CD4-positive, alpha-beta T cell treated with Interleukin-15 for 1 hour (primary cell): ENCODE measurements at regions not wholly inside any gene's neighbourhood (a gene's known extent, or its start where the extent isn't known, plus 50 kb on each side); places are given as distances from the start of the nearest gene placed in this dataset.

Experiments used
- DNase-seq: peaks from one replicate; pipeline ENCODE4 v3.0.0-alpha.2; 2020

DNA sequence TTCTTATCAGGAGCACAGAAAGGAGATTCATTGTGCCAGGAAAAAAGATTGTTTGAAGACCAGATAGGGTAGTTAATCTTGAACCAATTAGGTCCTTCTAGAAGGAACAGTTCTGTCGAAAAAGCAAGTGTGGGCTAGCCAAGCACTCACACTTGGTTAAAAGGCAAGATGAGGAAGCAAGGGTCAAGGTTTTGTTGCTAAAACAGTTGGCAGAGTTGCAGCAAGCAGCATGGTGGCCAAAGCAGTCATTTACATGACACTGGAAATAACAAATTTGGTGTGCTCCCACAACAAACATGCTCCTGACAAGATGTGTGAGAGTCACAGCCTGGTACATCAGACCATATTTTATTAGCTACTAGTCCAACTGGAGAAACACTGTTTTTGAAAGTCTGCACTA is 228.0 kb upstream of the CFAP20DC start:
- no peak for DNase-seq

DNA sequence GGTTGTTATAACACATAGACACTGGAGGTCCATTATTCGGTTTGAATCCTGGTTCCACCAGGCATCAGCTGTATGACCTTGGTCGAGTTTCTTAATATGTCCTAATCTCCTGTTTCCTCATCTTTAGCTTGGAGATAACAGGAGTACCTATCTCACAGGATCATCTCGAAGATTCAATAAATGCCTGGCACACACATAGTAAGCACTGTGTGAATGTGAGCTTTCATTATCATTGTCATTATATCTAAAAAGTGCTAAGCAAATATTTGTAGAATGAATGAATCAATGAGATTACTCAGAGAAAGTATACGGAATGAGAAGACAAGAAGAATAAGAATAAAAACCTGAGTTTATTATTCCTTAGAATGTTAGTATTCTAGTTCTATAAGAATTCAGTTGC is 227.4 kb upstream of the CFAP20DC start:
- DNase-seq, result no peak

DNA sequence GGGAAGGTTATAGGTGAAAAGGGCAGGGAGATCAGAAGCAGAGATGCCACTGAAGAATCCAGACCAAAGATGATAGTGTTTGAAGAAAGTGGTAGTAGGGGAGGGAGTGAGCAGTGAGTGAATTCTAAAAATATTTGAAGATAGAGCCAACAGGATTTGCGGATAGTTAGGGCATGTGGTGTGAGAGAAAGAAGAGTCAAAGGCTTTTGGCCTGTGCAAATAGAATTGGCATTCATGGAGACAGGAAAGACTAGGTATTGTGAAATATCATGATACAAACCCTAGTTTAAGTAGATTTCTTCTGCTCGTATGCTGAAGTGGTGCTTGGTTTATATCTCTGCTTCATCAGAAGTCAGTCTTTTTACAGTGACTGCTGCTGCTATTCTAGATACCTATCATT is 224.2 kb upstream of the CFAP20DC start:
- DNase-seq, result no peak

DNA sequence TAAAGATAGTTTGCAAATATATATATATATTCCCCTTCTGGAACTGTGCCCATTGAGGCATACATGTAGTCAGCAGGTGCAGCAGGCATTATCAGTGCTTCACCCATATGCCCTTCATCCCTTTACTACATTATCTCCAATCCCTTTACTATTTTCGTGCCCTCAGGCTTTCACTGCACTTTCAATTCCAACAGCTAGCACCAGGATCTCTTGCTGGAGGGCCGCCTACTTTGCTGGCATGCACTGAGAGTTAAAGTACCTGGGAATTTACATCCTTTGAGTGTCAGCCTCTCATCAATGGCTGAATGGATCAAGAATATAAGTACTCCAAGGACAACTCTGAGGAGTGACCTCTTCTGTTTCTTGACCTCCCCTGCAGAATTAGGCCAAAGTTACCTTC is 222.1 kb upstream of the CFAP20DC start:
- no peak for DNase-seq

DNA sequence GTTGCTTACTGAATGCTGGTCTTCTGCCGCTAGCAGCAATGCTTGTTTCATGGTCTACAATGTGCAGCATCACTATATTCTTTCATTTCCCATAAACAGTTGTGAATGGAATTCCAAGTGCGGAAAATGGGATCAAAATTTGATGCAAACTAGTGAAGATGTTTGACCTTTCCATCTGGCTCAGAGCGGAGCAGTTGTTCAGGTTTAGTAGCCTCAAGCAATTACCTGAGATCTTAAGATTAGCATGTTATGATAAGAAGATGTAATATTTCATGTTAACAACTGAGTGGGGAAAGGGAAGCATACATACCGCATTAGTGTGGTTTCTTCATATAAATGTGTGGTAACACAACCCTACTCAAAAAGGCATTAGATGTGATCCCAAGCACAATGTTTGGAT is 221.1 kb upstream of the CFAP20DC start:
- no peak for DNase-seq

DNA sequence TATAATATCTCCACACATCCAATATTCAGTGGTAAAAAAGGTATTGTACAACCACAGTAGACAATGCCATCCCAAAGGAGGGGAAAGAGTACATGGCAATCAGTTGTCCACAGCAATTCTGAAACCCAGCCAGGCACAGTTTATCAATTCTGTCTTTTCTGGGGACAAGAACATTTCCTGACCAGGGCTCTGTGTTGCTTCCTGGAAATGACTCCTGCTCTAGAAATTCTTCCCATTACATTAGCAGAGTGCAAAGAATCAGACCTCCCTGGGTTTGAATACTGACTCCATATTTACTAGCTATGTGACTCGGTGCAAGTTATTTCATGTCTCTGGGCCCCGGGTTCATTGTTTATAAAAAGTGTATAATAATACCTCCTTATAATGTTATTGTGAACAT is 220.4 kb upstream of the CFAP20DC start:
- no peak for DNase-seq

DNA sequence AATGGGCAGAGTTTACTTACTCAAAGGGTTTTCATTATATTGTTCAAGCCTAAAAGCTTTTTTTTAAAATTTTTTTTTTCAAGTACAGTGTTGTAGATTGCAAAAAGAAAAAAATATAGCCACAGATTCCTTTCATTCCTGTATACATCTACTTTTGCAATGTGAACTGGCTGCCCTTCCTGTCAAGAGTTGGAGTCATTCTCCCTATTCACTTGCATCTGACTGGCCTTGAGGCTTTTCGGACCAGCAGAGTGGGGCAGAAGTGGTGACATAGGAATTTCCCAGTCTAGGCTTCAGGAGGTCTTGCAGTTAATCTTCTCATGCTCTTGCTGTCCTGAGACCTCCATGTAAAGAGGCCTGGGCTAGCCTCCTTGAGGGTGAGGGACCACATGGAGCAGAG is 218.3 kb upstream of the CFAP20DC start:
- DNase-seq, result no peak

DNA sequence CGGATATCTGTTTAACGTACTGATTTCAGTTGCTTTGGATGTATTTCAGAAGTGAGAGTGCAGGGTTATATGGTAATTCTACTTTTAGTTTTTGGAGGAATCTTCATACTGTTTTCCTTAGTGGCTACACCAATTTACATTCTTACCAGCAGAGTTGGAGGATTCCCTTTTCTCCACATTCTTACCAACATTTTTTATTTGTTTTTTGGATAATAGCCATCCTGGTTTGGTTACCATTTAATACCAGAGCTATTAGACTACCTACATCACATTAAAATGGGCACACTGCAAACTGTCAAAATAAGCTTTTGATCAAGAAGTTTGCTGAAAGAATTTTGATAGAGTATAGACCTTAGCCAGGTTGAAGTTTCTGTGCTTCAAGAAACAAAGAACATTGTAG is 217.2 kb upstream of the CFAP20DC start:
- no peak for DNase-seq

DNA sequence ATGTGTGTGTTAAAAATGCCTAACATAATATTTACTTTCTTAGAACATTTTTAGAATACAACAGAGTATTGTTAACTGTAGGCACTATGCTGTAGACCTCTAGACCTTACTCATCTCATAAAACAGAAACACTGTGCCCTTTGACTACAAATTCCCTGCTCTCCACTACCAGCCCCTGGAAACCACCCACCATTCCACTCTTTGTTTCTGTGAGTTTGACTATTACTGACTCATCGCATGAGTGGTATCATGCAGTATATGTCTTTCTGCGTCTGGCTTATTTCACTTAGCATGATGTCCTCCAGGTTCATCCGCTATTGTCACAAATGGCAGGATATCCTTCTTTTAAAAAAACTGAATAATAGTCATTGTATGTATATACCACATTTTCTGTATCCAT is 216.7 kb upstream of the CFAP20DC start:
- no peak for DNase-seq

DNA sequence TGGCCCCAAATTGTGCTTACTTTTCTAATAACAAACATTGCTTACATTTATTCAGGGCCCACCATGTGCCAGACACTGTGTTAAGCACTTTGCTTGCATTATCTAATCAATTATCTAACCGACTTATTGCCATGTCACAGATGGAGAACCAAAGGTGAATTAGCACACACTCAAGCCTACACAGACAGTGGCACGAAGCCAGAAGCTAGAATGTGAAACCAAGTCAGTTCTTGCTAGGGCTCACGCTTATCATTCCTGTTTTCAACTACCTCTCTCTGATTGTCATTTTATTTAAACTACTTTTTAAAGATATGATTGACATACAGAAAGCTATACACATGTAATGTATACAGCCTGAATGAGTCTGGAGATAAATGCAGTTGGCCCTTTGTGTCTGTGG is 215.7 kb upstream of the CFAP20DC start:
- no peak for DNase-seq

DNA sequence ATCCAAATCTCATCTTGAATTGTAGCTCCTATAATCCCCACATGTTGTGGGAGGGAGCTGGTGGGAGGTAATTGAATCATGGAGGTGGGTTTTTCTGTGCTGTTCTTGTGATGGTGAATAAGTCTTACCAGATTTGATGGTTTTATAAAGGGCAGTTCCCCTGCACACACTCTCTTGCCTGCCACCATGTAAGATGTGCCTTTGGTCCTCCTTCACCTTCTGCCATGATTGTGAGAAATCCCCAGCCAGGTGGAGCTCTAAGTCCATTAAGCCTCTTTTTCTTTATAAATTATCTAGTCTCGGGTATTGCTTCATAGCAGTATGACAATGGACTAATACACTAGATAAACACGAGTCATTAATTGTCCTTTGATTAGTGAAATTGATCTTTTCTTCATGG is 214.5 kb upstream of the CFAP20DC start:
- no peak for DNase-seq

DNA sequence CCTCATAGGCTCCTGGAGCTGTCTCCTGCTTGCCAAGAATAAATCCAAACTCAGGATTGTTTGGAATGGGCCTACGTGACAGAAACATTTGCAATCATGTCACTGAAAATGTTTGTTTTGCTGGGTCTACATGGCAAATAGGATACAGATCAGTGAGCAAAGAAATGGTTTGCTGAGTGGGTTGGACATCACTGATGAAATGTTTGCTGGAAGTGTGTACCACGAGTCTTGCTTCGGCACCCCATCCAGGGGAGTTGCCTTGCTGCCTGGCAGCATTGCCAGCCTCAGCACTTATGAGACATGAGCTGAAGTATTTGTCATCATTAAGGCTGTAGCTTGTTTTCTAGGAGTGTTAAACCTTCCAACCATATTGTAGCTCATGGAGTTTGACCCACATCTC is 213.3 kb upstream of the CFAP20DC start:
- no peak for DNase-seq

DNA sequence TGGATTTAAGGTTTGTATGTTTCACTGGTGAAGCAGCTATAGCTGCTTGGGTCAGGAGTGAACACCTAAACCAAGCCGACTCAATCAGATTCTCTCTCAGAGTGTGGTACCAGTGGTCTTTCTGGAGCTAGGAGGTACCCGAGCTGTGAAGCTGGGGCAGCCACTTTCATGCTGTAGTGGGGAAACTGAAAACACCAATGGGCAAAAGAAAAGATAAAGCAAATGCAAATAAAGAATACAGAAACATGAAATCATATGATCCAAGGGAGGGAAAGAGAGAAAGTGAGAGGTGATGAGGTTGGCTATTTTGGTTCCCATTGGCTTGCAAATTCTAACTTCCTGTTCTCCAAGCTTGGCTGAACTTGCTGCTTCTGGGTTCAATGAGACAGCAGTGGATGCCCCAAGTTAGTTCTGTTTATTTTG is 212.3 kb upstream of the CFAP20DC start:
- DNase-seq, result no peak

DNA sequence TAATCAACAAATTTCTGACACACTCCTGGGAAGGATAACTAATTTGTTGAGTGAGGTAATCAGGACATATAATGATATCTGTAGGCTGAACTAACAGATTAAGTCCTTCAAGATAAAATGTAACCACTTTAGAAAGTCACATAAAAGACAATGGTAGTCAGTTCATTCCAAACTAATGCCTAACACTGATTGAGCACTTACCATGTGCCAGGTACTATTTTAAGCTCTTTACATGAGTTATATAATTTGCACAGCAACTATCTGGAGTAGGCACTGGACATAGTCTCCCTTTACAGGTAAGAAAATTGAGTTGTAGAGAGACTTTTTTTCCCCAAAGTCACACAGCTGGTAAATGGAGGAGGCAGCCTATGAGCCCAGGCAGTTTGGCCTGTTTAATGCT is 211.2 kb upstream of the CFAP20DC start:
- DNase-seq, result no peak

DNA sequence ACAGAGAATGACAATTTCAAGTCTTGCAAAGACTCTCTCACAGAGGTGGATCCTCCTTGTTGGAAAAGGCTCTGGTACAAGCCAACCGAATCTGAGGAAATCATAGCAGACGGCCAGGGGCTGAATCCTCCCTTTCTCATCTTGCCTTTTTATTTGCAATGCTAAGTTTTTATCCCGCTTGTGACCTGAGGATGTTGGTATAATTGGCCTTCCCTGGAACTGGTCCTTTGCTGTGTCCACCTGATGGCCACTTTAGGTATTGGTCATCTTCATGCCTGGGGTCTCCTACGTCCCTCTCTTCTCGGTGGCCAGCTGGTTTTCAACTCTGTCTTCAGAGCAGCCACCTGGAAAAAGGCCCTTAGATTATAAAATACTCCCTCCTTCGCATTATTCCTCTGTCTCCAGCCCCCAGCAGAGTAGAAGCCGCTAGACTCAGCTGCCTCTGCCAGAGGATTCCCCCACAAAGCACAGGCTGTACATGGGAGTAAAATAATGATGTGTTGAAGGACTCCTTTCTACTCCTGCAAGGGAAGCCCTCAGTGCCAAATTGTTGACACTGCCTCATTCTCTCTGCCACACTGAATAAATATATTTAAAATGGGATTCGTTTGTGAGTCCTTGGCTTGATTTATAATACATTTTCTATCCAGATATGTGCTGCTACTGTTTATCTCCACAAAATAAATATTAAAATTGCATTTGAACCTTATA is 208.9 kb upstream of the CFAP20DC start:
- no peak for DNase-seq

DNA sequence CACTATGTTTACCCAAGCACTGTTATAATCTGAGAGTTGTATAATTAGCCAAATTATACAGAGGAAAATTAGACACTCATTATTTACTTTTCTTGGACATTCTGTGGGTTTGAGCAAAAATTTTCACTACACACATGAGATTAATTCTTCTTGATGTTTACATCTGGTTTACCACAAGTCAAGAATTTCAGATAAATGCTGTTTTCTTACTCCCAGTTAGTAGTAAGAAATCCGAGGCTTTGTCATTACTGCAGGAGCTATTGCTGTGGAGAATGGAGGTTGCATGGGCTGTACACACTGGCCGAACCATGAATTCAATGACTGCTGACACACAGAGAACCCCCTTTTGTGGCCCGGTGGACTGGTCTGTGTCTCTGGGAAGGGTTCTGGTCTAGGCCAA is 207.7 kb upstream of the CFAP20DC start:
- DNase-seq, result no peak

DNA sequence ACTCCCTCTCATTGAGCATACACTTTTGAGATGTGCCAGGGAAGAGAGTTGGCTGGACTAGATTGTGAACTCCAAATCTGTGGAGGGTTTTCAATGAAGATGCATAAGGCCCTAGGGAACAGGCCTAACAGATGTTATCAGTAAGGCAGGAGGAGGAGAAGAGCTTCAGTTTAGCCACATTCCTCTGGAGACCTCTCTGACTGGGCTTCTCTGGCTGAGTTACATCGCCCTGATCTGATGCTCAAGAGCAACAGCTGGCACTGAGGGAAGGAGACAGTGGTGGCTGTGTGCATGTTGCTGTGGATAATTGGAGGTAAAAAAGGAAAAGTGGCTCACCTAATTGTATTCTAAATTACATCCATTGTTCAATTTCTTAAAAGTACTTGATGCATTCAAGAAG is 206.4 kb upstream of the CFAP20DC start:
- no peak for DNase-seq

DNA sequence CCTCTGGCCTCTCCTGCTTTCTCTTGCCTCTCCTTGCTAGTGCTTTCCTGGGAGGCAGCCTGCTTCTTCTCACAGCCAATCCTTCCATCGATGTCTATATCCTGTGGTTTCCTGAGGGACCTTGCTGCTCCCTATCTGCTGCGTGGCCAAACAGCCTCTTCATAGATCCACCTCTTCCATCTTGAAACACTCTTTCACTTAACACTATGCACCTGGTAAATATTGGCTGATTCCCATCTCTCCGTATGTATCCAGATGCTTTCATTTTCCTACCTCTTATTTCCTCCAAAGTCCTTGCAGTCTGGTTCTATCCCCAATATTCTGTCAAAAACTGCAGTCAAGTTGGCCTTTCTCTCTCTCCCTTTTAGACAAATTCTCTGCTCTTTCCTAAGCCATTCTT is 205.2 kb upstream of the CFAP20DC start:
- no peak for DNase-seq

DNA sequence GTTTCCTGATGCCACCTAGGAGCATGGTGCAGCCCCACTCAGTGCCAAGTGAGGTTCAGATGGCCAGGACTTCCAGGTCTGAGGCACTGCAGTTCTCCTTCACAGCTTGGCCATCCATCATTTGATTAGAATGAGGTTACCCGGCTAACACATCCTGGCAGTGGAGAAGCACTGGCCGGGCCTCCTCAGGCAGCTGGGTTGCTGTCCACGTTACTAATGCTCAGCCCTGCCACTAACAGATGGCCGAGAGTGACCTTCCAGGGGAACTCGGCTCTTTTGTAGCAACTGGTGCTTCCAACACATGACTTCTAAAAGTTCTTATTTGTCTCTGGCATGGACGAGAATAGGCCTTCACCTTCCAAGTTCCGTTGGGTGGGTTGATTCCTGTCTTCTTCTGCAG is 204.6 kb upstream of the CFAP20DC start:
- DNase-seq, result no peak

DNA sequence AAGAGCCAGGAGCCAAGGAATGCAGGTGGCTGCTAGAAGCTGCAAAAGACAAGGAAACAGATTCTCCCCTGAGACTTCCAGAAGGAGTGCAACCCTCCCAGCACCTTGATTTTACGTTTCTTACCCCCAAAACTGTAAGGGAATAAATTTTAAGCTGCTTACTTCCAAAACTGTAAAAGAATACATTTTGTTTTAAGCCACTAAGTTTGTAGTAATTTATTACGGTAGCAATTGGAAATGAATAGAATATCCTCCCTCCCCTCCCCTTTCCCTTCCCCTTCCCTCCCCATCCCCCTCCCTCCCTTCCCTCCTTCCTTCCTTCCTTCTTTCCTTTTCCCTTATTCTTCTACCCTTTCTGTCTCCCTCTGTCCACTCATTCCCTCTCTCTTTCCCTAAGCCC is 203.7 kb upstream of the CFAP20DC start:
- DNase-seq, result no peak

DNA sequence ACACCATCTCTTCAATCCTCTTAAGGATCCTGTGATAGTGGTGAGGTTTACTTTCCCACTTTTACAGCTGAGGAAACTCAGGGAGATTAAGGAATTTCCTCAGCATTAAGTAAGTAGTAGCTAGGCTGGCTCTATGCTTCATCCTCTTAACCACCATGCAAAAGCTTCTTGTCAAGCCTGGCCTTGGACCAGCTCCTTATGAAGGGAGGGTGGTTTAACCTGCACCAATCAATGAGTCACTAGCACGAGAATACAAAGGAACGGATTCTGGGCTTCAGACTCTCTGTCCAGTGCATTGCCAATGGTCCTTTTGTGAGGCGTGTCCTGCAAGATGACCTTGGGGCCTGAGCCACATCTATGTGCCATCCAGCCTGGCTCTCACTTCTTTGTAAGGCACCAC is 202.0 kb upstream of the CFAP20DC start:
- DNase-seq, result no peak

DNA sequence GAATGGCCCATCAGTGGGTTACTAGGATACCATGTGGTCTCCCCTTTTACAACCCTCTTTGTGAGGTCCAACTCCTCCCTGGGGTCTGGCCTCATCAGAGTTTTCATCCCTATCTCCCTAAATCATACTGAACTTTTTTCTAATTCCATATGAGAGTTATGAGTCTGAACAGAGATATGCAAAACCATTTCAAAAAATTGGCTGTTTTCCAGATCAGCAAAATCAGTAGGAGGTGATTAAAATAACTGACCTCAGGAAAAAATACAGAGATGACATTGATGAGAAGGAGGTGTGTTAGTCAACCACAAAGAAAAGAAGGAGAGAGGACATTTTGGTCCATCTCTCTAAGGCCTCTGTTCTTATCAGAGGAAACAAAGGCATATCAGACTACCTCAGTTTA is 200.8 kb upstream of the CFAP20DC start:
- no peak for DNase-seq

DNA sequence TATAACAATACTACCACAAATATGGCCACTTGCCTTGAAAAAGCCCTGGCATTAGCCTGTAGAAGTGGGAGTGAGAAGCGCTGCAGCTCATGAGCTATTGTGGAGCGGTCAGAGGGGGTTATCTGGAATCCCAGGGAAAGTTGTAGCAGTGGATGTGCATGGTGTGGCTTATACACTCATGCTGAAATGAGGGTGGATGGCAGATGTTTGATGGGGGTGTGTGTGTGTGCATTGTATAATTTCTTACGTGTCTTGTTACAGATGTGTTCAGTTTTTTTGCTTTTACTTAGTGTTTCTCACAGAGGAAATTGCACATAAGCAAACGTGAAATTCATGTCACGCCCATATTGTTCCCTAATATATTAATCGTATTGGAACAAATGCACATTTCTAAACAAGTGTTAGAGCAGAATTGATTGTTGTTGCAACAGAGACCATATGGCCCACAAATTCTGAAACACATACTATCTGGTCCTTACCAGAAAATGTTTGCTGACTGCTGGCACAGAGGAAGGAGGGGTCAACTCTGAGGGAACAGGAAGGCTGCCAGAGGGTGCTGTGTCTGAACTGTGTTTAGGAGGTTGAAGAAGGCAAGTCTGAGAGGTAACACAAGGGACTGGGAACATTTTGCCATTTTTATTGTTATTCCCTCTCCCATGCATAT is 200.0 kb upstream of the CFAP20DC start:
- DNase-seq, result no peak

DNA sequence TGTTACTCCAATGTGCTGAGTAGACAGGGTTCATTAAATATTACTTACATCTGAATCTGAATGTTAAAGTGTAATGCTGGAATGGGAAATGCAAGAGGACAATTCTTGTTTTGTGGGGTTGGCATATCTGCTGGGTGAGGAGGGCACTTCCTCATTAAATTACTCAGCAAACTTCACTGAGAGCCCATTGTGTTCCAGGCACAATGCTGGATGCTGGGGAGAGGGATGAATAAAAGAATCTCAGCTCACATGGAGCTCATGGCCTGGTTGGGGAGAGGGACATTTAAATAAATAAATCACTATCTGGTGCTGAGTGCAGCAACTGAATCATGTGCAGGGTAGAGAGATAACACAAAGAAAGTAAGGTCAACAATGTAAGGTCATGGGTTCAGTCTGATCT is 199.2 kb upstream of the CFAP20DC start:
- DNase-seq, result no peak

DNA sequence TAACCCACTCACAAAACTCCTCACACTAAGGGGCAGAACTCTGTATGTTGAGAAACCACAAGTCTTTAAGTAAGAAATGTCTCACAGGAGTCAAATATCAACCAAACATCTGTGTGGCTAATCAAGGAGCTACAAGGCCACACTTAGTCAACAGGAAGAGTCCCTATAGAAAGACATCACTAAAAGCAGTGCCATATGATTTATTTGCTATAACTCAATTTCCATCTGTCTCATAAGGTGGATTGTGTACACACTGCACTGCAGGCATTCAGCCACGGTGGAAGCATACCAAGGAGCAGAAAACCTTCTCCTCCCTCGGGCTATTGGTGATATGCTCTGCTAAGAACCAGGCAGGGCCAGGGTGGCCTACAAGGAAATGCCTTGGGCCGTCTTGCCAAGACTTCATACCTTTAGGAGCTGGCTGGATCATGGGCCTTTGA is 197.6 kb upstream of the CFAP20DC start:
- no peak for DNase-seq
